SK-N-SH (cell line): ENCODE measurements at regions not wholly inside any gene's neighbourhood (a gene's known extent, or its start where the extent isn't known, plus 50 kb on each side); places are given as distances from the start of the nearest gene placed in this dataset.

Experiments
- CTCF ChIA-PET: fragments of 300-600, 350-600 bp; formaldehyde crosslinking; extraction: SDS; loops from one replicate; lab custom pipeline; 2021; lab: Yijun Ruan, JAX
- POLR2A ChIA-PET: fragments of 350-600 bp; sonication (Branson Sonifier 250); formaldehyde crosslinking; extraction: SDS; loops from one replicate; lab custom pipeline; 2020; ENCODE audit warnings: antibody characterized with exemption, inconsistent platforms; lab: Yijun Ruan, JAX
- DNase-seq: peaks from one replicate; pipeline ENCODE4 v3.0.0; 2012
- H2AFZ ChIP-seq: fragments of 200-600 bp; sonication (generic); 2 replicates; pipeline ENCODE4 v1.8.1; 2016; ENCODE audit warnings: antibody characterized with exemption, mild to moderate bottlenecking, low read depth
- H3F3A ChIP-seq: fragments of 200-600 bp; sonication (generic); replicated peaks from 2 replicates; pipeline ENCODE3; 2016; ENCODE audit warnings: antibody characterized with exemption, mild to moderate bottlenecking; ENCODE audit not compliant: insufficient read depth
- H3K27ac ChIP-seq, 2 experiments: fragments of 200-500 bp in 1 of 2; fragments of 200-600 bp in 1 of 2; sonication (Bioruptor generic) in 1 of 2; sonication (generic), shearing (Covaris generic) in 1 of 2; 2 replicates each; pipeline versions ENCODE4 v1.5.1 to v1.6.1; 2014 to 2016; ENCODE audit warnings: low read depth in 2 of 2, inconsistent platforms in 1 of 2, low read length in 1 of 2, mild to moderate bottlenecking in 1 of 2, mixed read lengths in 1 of 2
- H3K27me3 ChIP-seq: fragments of 200-600 bp; sonication (generic), shearing (Covaris generic); 2 replicates; pipeline ENCODE4 v1.6.1; 2016; ENCODE audit warnings: mixed run types; ENCODE audit not compliant: insufficient read depth
- H3K36me3 ChIP-seq, 2 experiments: fragments of 200-500 bp in 1 of 2; fragments of 200-600 bp in 1 of 2; sonication (Bioruptor generic) in 1 of 2; sonication (generic) in 1 of 2; replicated peaks in 1 of 2; 2 replicates each; pipeline versions ENCODE3 to v1.5.1; 2014 to 2016; ENCODE audit warnings: low read length in 1 of 2, mild to moderate bottlenecking in 1 of 2; ENCODE audit not compliant: insufficient read depth in 2 of 2, control insufficient read depth in 1 of 2
- H3K4me1 ChIP-seq, 2 experiments: fragments of 200-500 bp in 1 of 2; fragments of 200-600 bp in 1 of 2; sonication (Bioruptor generic) in 1 of 2; sonication (generic), shearing (Covaris generic) in 1 of 2; 2 replicates each; pipeline versions ENCODE4 v1.5.1 to v1.6.1; 2014 to 2016; ENCODE audit warnings: low read depth in 1 of 2, low read length in 1 of 2, mixed run types in 1 of 2; ENCODE audit not compliant: insufficient read depth in 2 of 2, control insufficient read depth in 1 of 2
- H3K4me2 ChIP-seq: fragments of 200-600 bp; sonication (generic), shearing (Covaris generic); 2 replicates; pipeline ENCODE4 v1.6.1; 2017; ENCODE audit warnings: mixed run types
- H3K4me3 ChIP-seq, 2 experiments: fragments of 200-500 bp in 1 of 2; fragments of 200-600 bp in 1 of 2; sonication (Bioruptor generic) in 1 of 2; sonication (generic), shearing (Covaris generic) in 1 of 2; 2 replicates each; pipeline versions ENCODE4 v1.5.1 to v1.8.1; 2014 to 2016; ENCODE audit warnings: low read depth in 2 of 2, inconsistent platforms in 1 of 2, low read length in 1 of 2, mild to moderate bottlenecking in 1 of 2, mixed read lengths in 1 of 2, moderate library complexity in 1 of 2
- H3K79me2 ChIP-seq: fragments of 200-600 bp; sonication (generic); 2 replicates; pipeline ENCODE4 v1.8.1; 2017; ENCODE audit warnings: mild to moderate bottlenecking; ENCODE audit not compliant: insufficient read depth
- H3K9ac ChIP-seq: fragments of 200-600 bp; sonication (generic); 2 replicates; pipeline ENCODE4 v1.6.1; 2017; ENCODE audit warnings: mixed run types
- H3K9me2 ChIP-seq: fragments of 200-600 bp; sonication (generic); 2 replicates; pipeline ENCODE4 v1.6.1; 2017; ENCODE audit warnings: mixed run types
- H3K9me3 ChIP-seq: fragments of 200-600 bp; sonication (generic); 2 replicates; pipeline ENCODE4 v1.6.1; 2017; ENCODE audit warnings: mixed run types, mild to moderate bottlenecking, moderate library complexity
- H4K20me1 ChIP-seq: fragments of 200-600 bp; sonication (generic); 2 replicates; pipeline ENCODE4 v1.6.1; 2017; ENCODE audit warnings: mild to moderate bottlenecking, mixed run types; ENCODE audit not compliant: insufficient read depth
- ELF1 ChIP-seq: IDR thresholded peaks from 2 replicates; pipeline ENCODE4 v1.4.0; 2012
- EP300 ChIP-seq, 2 experiments: IDR thresholded peaks; 2 replicates each; pipeline versions ENCODE4 v1.4.0 to v1.6.1; 2012; ENCODE audit warnings: borderline replicate concordance in 1 of 2, low read depth in 1 of 2, low read length in 1 of 2
- FOSL2 ChIP-seq: IDR thresholded peaks from 2 replicates; pipeline ENCODE4 v1.4.0; 2012; ENCODE audit warnings: low read depth, mild to moderate bottlenecking, moderate library complexity, borderline replicate concordance
- GABPA ChIP-seq: IDR thresholded peaks from 2 replicates; pipeline ENCODE4 v1.4.0; 2012; ENCODE audit warnings: low read depth, mild to moderate bottlenecking
- MEF2A ChIP-seq: IDR thresholded peaks from 2 replicates; pipeline ENCODE4 v1.4.0; 2012; ENCODE audit warnings: low read depth, borderline replicate concordance
- MXI1 ChIP-seq: IDR thresholded peaks from 2 replicates; pipeline ENCODE4 v1.6.1; 2012; ENCODE audit warnings: mild to moderate bottlenecking, low read depth, low read length, improper control_type of control experiment
- NFIC ChIP-seq: IDR thresholded peaks from 2 replicates; pipeline ENCODE4 v1.4.0; 2012; ENCODE audit warnings: borderline replicate concordance
- RAD21 ChIP-seq: IDR thresholded peaks from 2 replicates; pipeline ENCODE4 v1.6.1; 2012; ENCODE audit warnings: mild to moderate bottlenecking, low read length
- RFX5 ChIP-seq: IDR thresholded peaks from 2 replicates; pipeline ENCODE4 v1.6.1; 2012; ENCODE audit warnings: mild to moderate bottlenecking, improper control_type of control experiment, low read length
- SMC3 ChIP-seq: IDR thresholded peaks from 2 replicates; pipeline ENCODE4 v1.6.1; 2012; ENCODE audit warnings: low read depth, low read length, improper control_type of control experiment
- TAF1 ChIP-seq: IDR thresholded peaks from 2 replicates; pipeline ENCODE4 v1.6.1; 2012; ENCODE audit warnings: low read depth, mild to moderate bottlenecking, low read length, moderate library complexity, borderline replicate concordance
- TCF12 ChIP-seq: IDR thresholded peaks from 2 replicates; pipeline ENCODE4 v1.4.0; 2012
- TEAD4 ChIP-seq: IDR thresholded peaks from 2 replicates; pipeline ENCODE4 v1.4.0; 2012; ENCODE audit warnings: mild to moderate bottlenecking, borderline replicate concordance; ENCODE audit not compliant: insufficient read depth
- YY1 ChIP-seq: IDR thresholded peaks from 2 replicates; pipeline ENCODE4 v1.4.0; 2012; ENCODE audit warnings: low read depth, mild to moderate bottlenecking
- WGBS: methylation state at CpG from one replicate; pipeline ENCODE4 v1.1.6; 2017; ENCODE audit warnings: low lambda C conversion rate; 5-methylcytosine and 5-hydroxymethylcytosine counted together
- TF ChIP-seq, protein P1 (sequence below): fragments of 150-350 bp; IDR thresholded peaks from 2 replicates; pipeline ENCODE4 v1.6.1; 2017; ENCODE audit warnings: antibody characterized with exemption, low read length, low read depth, borderline replicate concordance
- TF ChIP-seq, protein P2 (sequence below): IDR thresholded peaks from 2 replicates; pipeline ENCODE4 v1.4.0; 2012; ENCODE audit warnings: low read depth, borderline replicate concordance
- TF ChIP-seq, protein P3 (sequence below): IDR thresholded peaks from 2 replicates; pipeline ENCODE4 v1.6.1; 2012; ENCODE audit warnings: mild to moderate bottlenecking, low read depth, low read length, moderate library complexity

DNA sequence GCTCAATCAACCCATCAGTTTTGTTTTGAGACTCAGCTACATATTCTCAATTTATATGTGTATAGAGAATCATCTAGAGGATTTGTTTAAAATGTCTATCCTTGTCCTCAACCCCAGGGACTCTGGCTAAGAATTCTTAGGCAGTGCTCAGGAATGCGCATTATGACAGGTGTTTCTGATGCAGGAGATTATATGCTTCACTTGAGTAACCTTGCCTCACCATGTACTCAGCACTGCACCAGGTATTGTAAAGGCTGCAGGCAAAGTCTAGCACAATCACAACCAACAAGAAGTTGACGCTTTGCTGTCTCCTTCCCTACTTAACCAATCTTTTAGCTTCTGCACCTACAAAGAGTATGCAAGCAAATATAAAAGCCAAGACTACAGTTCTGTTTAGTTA, 79.6 kb downstream of the LACC1 start:
- no peaks in the 10 kb centered on the region for H3K4me1 ChIP-seq
- CTCF ChIA-PET, result interaction anchor here (1.0 kb wide), 1 partner anchor 51 kb away, joined by 4 read pairs; no protein-coding TSS in a partner anchor

DNA sequence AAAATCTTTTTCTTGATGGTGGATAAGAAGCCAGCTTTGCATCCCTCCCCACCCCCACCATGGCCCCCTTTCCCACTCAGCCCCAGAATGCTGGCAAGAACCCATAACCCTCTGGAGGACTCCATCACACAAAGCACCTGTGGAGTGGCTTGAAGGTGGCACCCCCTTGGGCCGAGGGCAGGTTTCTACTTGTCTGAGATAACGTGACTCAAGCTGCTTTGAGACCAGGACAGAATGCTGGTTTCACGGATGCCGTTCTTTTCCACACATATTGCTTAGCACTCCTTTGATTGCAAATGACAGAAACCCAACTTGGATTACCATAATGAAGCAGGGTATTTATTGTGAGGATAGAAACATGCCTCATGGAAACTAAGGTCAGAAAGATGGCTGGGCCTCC, 82.2 kb downstream of the LACC1 start:
- H3K9ac ChIP-seq, result no peak overlapping the region
- H3K36me3 ChIP-seq, result no peaks in the 10 kb centered on the region
- H4K20me1 ChIP-seq, result no peaks in the 10 kb centered on the region
- POLR2A ChIA-PET, result no interaction called here
- CTCF ChIA-PET, result interaction anchor here (0.7 kb wide), 1 partner anchor 56 kb away, joined by 3 read pairs; no protein-coding TSS in a partner anchor
- H3K4me2 ChIP-seq, result no peak overlapping the region
- H3K4me1 ChIP-seq, result no peaks in the 10 kb centered on the region
- WGBS, result 78% methylated on average over 4 of the region's 4 CpGs
- H3K27me3 ChIP-seq, result no peaks in the 10 kb centered on the region
- H3K27ac ChIP-seq, result no peak overlapping the region
- no peak for DNase-seq
- no peak for TF ChIP-seq TAF1
- no peak for TF ChIP-seq FOSL2
- no peak for TF ChIP-seq TEAD4
- no peak for TF ChIP-seq MXI1
- TF ChIP-seq RFX5, result no peak
- no peak for TF ChIP-seq GABPA
- TF ChIP-seq, protein P1, sequence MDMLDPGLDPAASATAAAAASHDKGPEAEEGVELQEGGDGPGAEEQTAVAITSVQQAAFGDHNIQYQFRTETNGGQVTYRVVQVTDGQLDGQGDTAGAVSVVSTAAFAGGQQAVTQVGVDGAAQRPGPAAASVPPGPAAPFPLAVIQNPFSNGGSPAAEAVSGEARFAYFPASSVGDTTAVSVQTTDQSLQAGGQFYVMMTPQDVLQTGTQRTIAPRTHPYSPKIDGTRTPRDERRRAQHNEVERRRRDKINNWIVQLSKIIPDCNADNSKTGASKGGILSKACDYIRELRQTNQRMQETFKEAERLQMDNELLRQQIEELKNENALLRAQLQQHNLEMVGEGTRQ, result no peak
- no peak for TF ChIP-seq SMC3
- no peak for TF ChIP-seq NFIC
- TF ChIP-seq MEF2A, result no peak
- TF ChIP-seq YY1, result no peak
- TF ChIP-seq, protein P2, sequence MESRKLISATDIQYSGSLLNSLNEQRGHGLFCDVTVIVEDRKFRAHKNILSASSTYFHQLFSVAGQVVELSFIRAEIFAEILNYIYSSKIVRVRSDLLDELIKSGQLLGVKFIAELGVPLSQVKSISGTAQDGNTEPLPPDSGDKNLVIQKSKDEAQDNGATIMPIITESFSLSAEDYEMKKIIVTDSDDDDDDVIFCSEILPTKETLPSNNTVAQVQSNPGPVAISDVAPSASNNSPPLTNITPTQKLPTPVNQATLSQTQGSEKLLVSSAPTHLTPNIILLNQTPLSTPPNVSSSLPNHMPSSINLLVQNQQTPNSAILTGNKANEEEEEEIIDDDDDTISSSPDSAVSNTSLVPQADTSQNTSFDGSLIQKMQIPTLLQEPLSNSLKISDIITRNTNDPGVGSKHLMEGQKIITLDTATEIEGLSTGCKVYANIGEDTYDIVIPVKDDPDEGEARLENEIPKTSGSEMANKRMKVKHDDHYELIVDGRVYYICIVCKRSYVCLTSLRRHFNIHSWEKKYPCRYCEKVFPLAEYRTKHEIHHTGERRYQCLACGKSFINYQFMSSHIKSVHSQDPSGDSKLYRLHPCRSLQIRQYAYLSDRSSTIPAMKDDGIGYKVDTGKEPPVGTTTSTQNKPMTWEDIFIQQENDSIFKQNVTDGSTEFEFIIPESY, result no peak
- TF ChIP-seq EP300 (IDR thresholded peaks at IDR 0.05; ENCODE audit: borderline replicate concordance in 1 of 2, low read depth in 1 of 2, low read length in 1 of 2), result no peak
- no peak overlapping the region for H3K4me3 ChIP-seq
- no peaks in the 10 kb centered on the region for H3K9me2 ChIP-seq
- H3K9me3 ChIP-seq, result no peaks in the 10 kb centered on the region
- H3K79me2 ChIP-seq, result no peaks in the 10 kb centered on the region
- no peaks in the 10 kb centered on the region for H3F3A ChIP-seq
- no peak overlapping the region for H2AFZ ChIP-seq

More for the DNA sequence above, 79.6 kb downstream of the LACC1 start:
- Histone ChIP-seq H3K9me3 (no peaks in the 10 kb centered on the region), H3K36me3 (no peaks in the 10 kb centered on the region), H3K27me3 (no peaks in the 10 kb centered on the region), H3K4me2 (no peak overlapping the region), H3K9me2 (no peaks in the 10 kb centered on the region), H3F3A (no peaks in the 10 kb centered on the region), H3K79me2 (no peaks in the 10 kb centered on the region), H3K4me3 (no peak overlapping the region), H2AFZ (no peak overlapping the region), H3K27ac (no peak overlapping the region), H4K20me1 (no peaks in the 10 kb centered on the region), H3K9ac (no peak overlapping the region)
- TF ChIP-seq TCF12, result no peak
- TF ChIP-seq NFIC, result no peak
- no peak for TF ChIP-seq SMC3
- no peak for TF ChIP-seq ELF1
- no peak for TF ChIP-seq RAD21
- TF ChIP-seq, protein P3, sequence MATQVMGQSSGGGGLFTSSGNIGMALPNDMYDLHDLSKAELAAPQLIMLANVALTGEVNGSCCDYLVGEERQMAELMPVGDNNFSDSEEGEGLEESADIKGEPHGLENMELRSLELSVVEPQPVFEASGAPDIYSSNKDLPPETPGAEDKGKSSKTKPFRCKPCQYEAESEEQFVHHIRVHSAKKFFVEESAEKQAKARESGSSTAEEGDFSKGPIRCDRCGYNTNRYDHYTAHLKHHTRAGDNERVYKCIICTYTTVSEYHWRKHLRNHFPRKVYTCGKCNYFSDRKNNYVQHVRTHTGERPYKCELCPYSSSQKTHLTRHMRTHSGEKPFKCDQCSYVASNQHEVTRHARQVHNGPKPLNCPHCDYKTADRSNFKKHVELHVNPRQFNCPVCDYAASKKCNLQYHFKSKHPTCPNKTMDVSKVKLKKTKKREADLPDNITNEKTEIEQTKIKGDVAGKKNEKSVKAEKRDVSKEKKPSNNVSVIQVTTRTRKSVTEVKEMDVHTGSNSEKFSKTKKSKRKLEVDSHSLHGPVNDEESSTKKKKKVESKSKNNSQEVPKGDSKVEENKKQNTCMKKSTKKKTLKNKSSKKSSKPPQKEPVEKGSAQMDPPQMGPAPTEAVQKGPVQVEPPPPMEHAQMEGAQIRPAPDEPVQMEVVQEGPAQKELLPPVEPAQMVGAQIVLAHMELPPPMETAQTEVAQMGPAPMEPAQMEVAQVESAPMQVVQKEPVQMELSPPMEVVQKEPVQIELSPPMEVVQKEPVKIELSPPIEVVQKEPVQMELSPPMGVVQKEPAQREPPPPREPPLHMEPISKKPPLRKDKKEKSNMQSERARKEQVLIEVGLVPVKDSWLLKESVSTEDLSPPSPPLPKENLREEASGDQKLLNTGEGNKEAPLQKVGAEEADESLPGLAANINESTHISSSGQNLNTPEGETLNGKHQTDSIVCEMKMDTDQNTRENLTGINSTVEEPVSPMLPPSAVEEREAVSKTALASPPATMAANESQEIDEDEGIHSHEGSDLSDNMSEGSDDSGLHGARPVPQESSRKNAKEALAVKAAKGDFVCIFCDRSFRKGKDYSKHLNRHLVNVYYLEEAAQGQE, result no peak
- DNase-seq, result no peak
- 97% methylated on average over 2 of the region's 2 CpGs for WGBS
- POLR2A ChIA-PET, result no interaction called here
